ENCODE measurements at regions not wholly inside any gene's neighbourhood (a gene's known extent, or its start where the extent isn't known, plus 50 kb on each side); places are given as distances from the start of the nearest gene placed in this dataset.
"Not testable (repeated sequence)": the region's sequence is repeated elsewhere in the genome, so short reads cannot be mapped to it uniquely, and the experiment has no call there.

DNA sequence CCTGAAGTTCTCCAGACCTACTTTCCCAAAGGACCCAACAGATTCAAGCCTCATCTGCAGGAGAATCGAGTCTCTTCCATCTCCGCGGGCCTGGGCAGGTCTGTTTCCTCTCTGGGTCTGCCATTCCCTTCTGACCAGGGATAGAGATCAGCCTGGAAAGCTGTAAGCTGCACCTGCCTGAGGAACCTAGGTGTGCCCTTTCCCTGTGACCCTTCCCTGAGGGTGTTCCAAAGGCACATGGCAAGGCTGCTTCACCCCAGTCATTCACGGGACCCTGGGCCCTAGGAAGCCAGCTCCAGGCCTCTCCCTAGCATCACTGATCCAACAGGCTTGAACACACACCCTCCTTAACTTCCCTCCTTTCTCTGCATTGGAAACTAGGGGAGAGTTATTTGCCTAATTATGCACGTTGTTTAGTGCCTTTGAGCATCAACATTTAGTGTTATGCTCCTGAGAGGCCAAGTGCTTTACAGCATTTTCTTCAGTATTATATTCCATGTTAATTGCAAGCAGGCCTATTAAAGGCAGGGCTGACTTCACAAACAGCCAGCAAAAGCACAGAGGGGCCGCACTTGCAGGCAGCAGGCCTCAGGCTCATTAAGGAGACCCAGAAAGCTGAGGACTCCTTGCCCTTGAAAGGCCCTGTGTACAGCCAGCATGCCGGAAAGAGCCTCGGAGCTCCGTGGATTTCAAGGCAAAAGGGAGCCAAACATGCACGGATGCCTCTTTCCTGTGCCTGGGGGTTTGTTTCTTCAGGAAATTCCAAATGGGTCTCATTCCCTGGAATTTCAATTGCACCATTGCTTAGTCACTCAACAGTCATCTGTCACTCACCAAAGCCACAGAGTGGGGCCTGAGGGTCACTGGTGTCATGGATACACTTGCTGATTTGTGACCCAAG is 91.0 kb upstream of the FAM20C start:
- TF ChIP-seq, protein P1, sequence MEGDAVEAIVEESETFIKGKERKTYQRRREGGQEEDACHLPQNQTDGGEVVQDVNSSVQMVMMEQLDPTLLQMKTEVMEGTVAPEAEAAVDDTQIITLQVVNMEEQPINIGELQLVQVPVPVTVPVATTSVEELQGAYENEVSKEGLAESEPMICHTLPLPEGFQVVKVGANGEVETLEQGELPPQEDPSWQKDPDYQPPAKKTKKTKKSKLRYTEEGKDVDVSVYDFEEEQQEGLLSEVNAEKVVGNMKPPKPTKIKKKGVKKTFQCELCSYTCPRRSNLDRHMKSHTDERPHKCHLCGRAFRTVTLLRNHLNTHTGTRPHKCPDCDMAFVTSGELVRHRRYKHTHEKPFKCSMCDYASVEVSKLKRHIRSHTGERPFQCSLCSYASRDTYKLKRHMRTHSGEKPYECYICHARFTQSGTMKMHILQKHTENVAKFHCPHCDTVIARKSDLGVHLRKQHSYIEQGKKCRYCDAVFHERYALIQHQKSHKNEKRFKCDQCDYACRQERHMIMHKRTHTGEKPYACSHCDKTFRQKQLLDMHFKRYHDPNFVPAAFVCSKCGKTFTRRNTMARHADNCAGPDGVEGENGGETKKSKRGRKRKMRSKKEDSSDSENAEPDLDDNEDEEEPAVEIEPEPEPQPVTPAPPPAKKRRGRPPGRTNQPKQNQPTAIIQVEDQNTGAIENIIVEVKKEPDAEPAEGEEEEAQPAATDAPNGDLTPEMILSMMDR (IDR thresholded peaks at IDR 0.05; ENCODE audit: low read depth, low read length), result no peak
- no peak overlapping the region for H3K4me3 ChIP-seq (ENCODE audit: low read depth, low read length)

GRCh38 chr7:102047-102711 is 90.2 kb upstream of the FAM20C start:
- no peak overlapping the region for H3K4me3 ChIP-seq (ENCODE audit: low read depth, low read length)
- TF ChIP-seq, protein P1 (IDR thresholded peaks at IDR 0.05; ENCODE audit: low read depth, low read length), result no peak

DNA sequence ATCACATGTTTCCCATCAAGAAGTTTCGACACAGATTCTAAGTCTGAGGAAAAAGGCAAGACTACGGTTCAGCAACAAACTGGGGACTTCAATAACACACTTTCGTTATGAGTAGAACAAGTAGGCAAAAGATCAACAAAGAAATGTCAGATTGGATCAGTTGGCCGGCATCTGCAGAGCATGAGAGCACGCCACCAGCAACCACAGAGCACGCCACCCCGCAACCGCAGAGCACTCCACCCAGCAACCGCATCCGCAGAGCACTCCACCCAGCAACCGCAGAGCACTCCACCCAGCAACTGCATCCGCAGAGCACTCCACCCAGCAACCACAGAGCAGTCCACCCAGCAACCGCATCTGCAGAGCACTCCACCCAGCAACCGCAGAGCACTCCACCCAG is 89.7 kb upstream of the FAM20C start:
- TF ChIP-seq, protein P1 (IDR thresholded peaks at IDR 0.05; ENCODE audit: low read depth, low read length), result no peak
- no peak overlapping the region for H3K4me3 ChIP-seq (ENCODE audit: low read depth, low read length)

GRCh38 chr7:103981-104380 is 88.4 kb upstream of the FAM20C start:
- H3K4me3 ChIP-seq (ENCODE audit: low read depth, low read length), result not testable (repeated sequence)

- no peak overlapping the region for H3K4me3 ChIP-seq (ENCODE audit: low read depth, low read length)
- TF ChIP-seq, protein P1 (IDR thresholded peaks at IDR 0.05; ENCODE audit: low read depth, low read length), result no peak
Measured at GRCh38 chr7:105002-105401, 87.4 kb upstream of the FAM20C start.

DNA sequence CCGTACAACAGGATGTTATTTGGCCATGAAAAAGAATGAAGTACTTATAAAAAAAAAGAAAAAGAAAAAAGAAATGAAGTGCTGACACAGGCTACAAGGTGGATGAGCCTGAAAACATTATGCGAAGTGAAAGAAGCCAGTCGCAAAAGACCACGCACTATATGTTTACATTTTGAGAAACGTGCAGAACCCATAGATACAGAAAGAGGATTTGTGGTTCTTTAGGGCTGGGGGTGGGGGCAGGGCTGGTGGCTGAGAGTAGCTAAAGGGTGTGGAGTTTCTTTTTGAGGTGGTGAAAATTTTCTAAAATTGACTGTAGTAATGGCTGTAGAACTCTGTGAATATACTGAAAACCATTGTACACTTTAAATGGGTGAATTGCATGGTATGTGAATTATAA is 86.0 kb upstream of the FAM20C start:
- no peak overlapping the region for H3K4me3 ChIP-seq (ENCODE audit: low read depth, low read length)
- TF ChIP-seq, protein P1 (IDR thresholded peaks at IDR 0.05; ENCODE audit: low read depth, low read length), result no peak

- TF ChIP-seq, protein P1 (IDR thresholded peaks at IDR 0.05; ENCODE audit: low read depth, low read length), result no peak
- H3K4me3 ChIP-seq (ENCODE audit: low read depth, low read length), result no peak overlapping the region
Measured at GRCh38 chr7:107233-107632, 85.1 kb upstream of the FAM20C start.

Data from WI38 (cell line).